H9 (cell line): ENCODE measurements at regions not wholly inside any gene's neighbourhood (a gene's known extent, or its start where the extent isn't known, plus 50 kb on each side); places are given as distances from the start of the nearest gene placed in this dataset.

Source experiments
- DNase-seq: peaks from one replicate; pipeline ENCODE4 v3.0.0-alpha.2; 2017
- H2AFZ ChIP-seq: one replicate; pipeline ENCODE4 v1.6.1; 2013; ENCODE audit warnings: mild to moderate bottlenecking, low read length, control low read depth, moderate library complexity
- H2AK5ac ChIP-seq: 2 replicates; pipeline ENCODE4 v1.6.1; 2013; ENCODE audit warnings: low read length, control low read depth, mixed read lengths; ENCODE audit not compliant: insufficient read length
- H2BK120ac ChIP-seq: one replicate; pipeline ENCODE4 v1.6.1; 2013; ENCODE audit warnings: low read depth, mild to moderate bottlenecking, low read length, control low read depth, inconsistent platforms; ENCODE audit not compliant: poor library complexity, severe bottlenecking
- H2BK12ac ChIP-seq: 2 replicates; pipeline ENCODE4 v1.6.1; 2013; ENCODE audit warnings: low read length, control low read depth, mixed read lengths, low read depth; ENCODE audit not compliant: insufficient read length
- H2BK15ac ChIP-seq: 2 replicates; pipeline ENCODE4 v1.6.1; 2013; ENCODE audit warnings: low read depth, low read length, control low read depth
- H2BK20ac ChIP-seq: one replicate; pipeline ENCODE4 v1.6.1; 2013; ENCODE audit warnings: low read depth, mild to moderate bottlenecking, low read length, control low read depth, inconsistent platforms; ENCODE audit not compliant: poor library complexity, severe bottlenecking
- H2BK5ac ChIP-seq: 2 replicates; pipeline ENCODE4 v1.6.1; 2013; ENCODE audit warnings: low read length, control low read depth, mixed read lengths; ENCODE audit not compliant: insufficient read length
- H3K14ac ChIP-seq: 2 replicates; pipeline ENCODE4 v1.6.1; 2013; ENCODE audit warnings: low read length, control low read depth; ENCODE audit not compliant: insufficient read depth
- H3K18ac ChIP-seq: 2 replicates; pipeline ENCODE4 v1.6.1; 2013; ENCODE audit warnings: low read depth, mild to moderate bottlenecking, mixed read lengths, low read length, control low read depth; ENCODE audit not compliant: insufficient read length
- H3K23ac ChIP-seq: 2 replicates; pipeline ENCODE4 v1.6.1; 2013; ENCODE audit warnings: low read length, control low read depth, mixed read lengths, low read depth; ENCODE audit not compliant: insufficient read length
- H3K23me2 ChIP-seq: 2 replicates; pipeline ENCODE4 v1.6.1; 2013; ENCODE audit warnings: low read depth, mild to moderate bottlenecking, mixed read lengths, low read length, control low read depth; ENCODE audit not compliant: insufficient read length, poor library complexity, severe bottlenecking
- H3K27ac ChIP-seq: 2 replicates; pipeline ENCODE4 v1.5.1; 2013; ENCODE audit warnings: low read length, control low read depth, mixed read lengths, low read depth; ENCODE audit not compliant: insufficient read length
- H3K27me3 ChIP-seq: 2 replicates; pipeline ENCODE4 v1.6.1; 2013; ENCODE audit warnings: low read length, control low read depth, inconsistent platforms; ENCODE audit not compliant: insufficient read depth
- H3K4ac ChIP-seq: 2 replicates; pipeline ENCODE4 v1.6.1; 2013; ENCODE audit warnings: low read depth, mild to moderate bottlenecking, control low read depth, inconsistent platforms, low read length, moderate library complexity
- H3K4me1 ChIP-seq: 2 replicates; pipeline ENCODE4 v1.6.1; 2013; ENCODE audit warnings: low read length, control low read depth, inconsistent platforms; ENCODE audit not compliant: insufficient read depth
- H3K4me2 ChIP-seq: 2 replicates; pipeline ENCODE4 v1.6.1; 2013; ENCODE audit warnings: low read length, control low read depth, mixed read lengths; ENCODE audit not compliant: insufficient read length, insufficient read depth
- H3K56ac ChIP-seq: 2 replicates; pipeline ENCODE4 v1.6.1; 2013; ENCODE audit warnings: low read depth, mild to moderate bottlenecking, mixed read lengths, low read length, control low read depth; ENCODE audit not compliant: insufficient read length
- H3K79me1 ChIP-seq: 2 replicates; pipeline ENCODE4 v1.6.1; 2013; ENCODE audit warnings: low read depth, mild to moderate bottlenecking, moderate library complexity, low read length, control low read depth, inconsistent platforms; ENCODE audit not compliant: insufficient read depth, poor library complexity, severe bottlenecking
- H3K79me2 ChIP-seq: 2 replicates; pipeline ENCODE4 v1.6.1; 2013; ENCODE audit warnings: low read length, control low read depth, inconsistent platforms; ENCODE audit not compliant: insufficient read depth
- H3K9ac ChIP-seq: 2 replicates; pipeline ENCODE4 v1.6.1; 2013; ENCODE audit warnings: low read length, control low read depth, mixed read lengths; ENCODE audit not compliant: insufficient read length; ENCODE audit errors: extremely low read depth
- H3K9me3 ChIP-seq: one replicate; pipeline ENCODE4 v1.6.1; 2013; ENCODE audit warnings: low read depth, low read length, inconsistent platforms; ENCODE audit not compliant: control insufficient read depth
- H3T11ph ChIP-seq: one replicate; pipeline ENCODE4 v1.6.1; 2013; ENCODE audit warnings: mild to moderate bottlenecking, low read length, control low read depth, inconsistent platforms
- H4K20me1 ChIP-seq: one replicate; pipeline ENCODE4 v1.6.1; 2013; ENCODE audit not compliant: control insufficient read depth, insufficient read length, insufficient read depth
- H4K5ac ChIP-seq: 2 replicates; pipeline ENCODE4 v1.6.1; 2013; ENCODE audit warnings: low read depth, mild to moderate bottlenecking, mixed read lengths, low read length, control low read depth; ENCODE audit not compliant: insufficient read length
- H4K8ac ChIP-seq: replicated peaks from 2 replicates; pipeline ENCODE4 v1.6.1; 2013; ENCODE audit warnings: low read length, control low read depth, mixed read lengths, low read depth; ENCODE audit not compliant: insufficient read length
- H4K91ac ChIP-seq: 2 replicates; pipeline ENCODE4 v1.6.1; 2013; ENCODE audit warnings: low read depth, mild to moderate bottlenecking, moderate library complexity, mixed read lengths, low read length, control low read depth; ENCODE audit not compliant: insufficient read length
- H3K27ac Mint-ChIP-seq, 3 experiments: 2 replicates in 2 of 3; 3 replicates in 1 of 3; pipeline ENCODE4 v1.8.0; 2020 to 2021; ENCODE audit warnings: mixed read lengths in 3 of 3, mild to moderate bottlenecking in 1 of 3, moderate library complexity in 1 of 3
- H3K27me3 Mint-ChIP-seq: 2 replicates; pipeline ENCODE4 v1.8.0; 2021; ENCODE audit warnings: low read depth, mild to moderate bottlenecking, moderate library complexity, mixed read lengths
- H3K36me3 Mint-ChIP-seq, 3 experiments: 2 replicates in 2 of 3; 3 replicates in 1 of 3; pipeline ENCODE4 v1.8.0; 2020 to 2021; ENCODE audit warnings: low read depth in 3 of 3, mixed read lengths in 3 of 3; ENCODE audit not compliant: insufficient read depth in 1 of 3
- H3K4me1 Mint-ChIP-seq, 2 experiments: 2 replicates each; pipeline ENCODE4 v1.8.0; 2020; ENCODE audit warnings: mixed read lengths in 2 of 2
- H3K4me3 Mint-ChIP-seq, 2 experiments: 2 replicates in 1 of 2; 3 replicates in 1 of 2; pipeline ENCODE4 v1.8.0; 2020 to 2021; ENCODE audit warnings: mild to moderate bottlenecking in 2 of 2, mixed read lengths in 2 of 2, moderate library complexity in 1 of 2
- H3K9me3 Mint-ChIP-seq, 2 experiments: 2 replicates in 1 of 2; 3 replicates in 1 of 2; pipeline ENCODE4 v1.8.0; 2020; ENCODE audit warnings: mild to moderate bottlenecking in 2 of 2, mixed read lengths in 2 of 2, moderate library complexity in 1 of 2
- CTCF ChIP-seq: fragments of 200-600 bp; sonication (generic); conservative IDR thresholded peaks from 3 replicates; pipeline ENCODE4 v1.8.0; 2021; ENCODE audit warnings: antibody characterized with exemption, mild to moderate bottlenecking
- WGBS: extraction: QIAGEN DNeasy Blood & Tissue Kit; methylation state at CpG from one replicate; pipeline ENCODE4 v1.1.7; 2013; ENCODE audit warnings: missing lambda C conversion rate, low lambda C conversion rate, mixed read lengths; ENCODE audit not compliant: insufficient read length; ENCODE audit errors: extremely low coverage; 5-methylcytosine and 5-hydroxymethylcytosine counted together

- Histone ChIP-seq H3K4ac (no peak overlapping the region), H3K27ac (no peak overlapping the region), H3K23me2 (no peaks in the 10 kb centered on the region), H3K27me3 (no peaks in the 10 kb centered on the region), H2BK5ac (no peak overlapping the region), H2BK15ac (no peak overlapping the region), H3T11ph (no peak overlapping the region), H3K79me1 (no peaks in the 10 kb centered on the region), H2BK20ac (no peak overlapping the region), H3K79me2 (no peaks in the 10 kb centered on the region; the same call in 1 of the 2 replicates), H3K14ac (no peak overlapping the region), H3K23ac (no peak overlapping the region), H2AFZ (no peak overlapping the region), H3K4me1 (no peaks in the 10 kb centered on the region), H3K4me2 (no peak overlapping the region), H3K9ac (no peak overlapping the region), H3K56ac (no peak overlapping the region), H4K20me1 (no peaks in the 10 kb centered on the region), H4K91ac (no peak overlapping the region), H2AK5ac (no peak overlapping the region), H2BK120ac (no peak overlapping the region), H3K18ac (no peak overlapping the region), H4K5ac (no peak overlapping the region), H4K8ac (no peak overlapping the region), H2BK12ac (no peak overlapping the region), H3K9me3 (no peaks in the 10 kb centered on the region)
- Mint-ChIP-seq H3K4me1 (no peaks in the 10 kb centered on the region), H3K4me3 (no peak overlapping the region), H3K36me3 (no peaks in the 10 kb centered on the region), H3K27ac (no peak overlapping the region), H3K27me3 (no peaks in the 10 kb centered on the region), H3K9me3 (no peaks in the 10 kb centered on the region)
- no CpG with 5 or more reads among the region's 2 CpGs for WGBS
- TF ChIP-seq CTCF = no peak
- DNase-seq = no peak
Measured at GRCh38 chr2:40741532-40741931, 289.6 kb upstream of the SLC8A1 start.
